Natural killer cell treated with Interleukin-12 subunit alpha and Interleukin-12 subunit beta and Interleukin-15 and Interleukin-18, amount 100 ng/mL, for 72 hours (primary cell): ENCODE measurements at regions not wholly inside any gene's neighbourhood (a gene's known extent, or its start where the extent isn't known, plus 50 kb on each side); places are given as distances from the start of the nearest gene placed in this dataset.

ENCODE experiments used
- ATAC-seq, 2 donors: fragments of 150-1000 bp; cut with Tn5 transposase in 1 of 2; sonication (Bioruptor Pico), chemical (Tn5 transposase) in 1 of 2; 2 replicates each; pipeline ENCODE4 v1.10.0; 2021
- DNase-seq: peaks from one replicate; pipeline ENCODE4 v3.0.0; 2022; ENCODE audit warnings: low spot score
- H3K27ac Mint-ChIP-seq, 2 donors: 1 replicate in 1 of 2; 2 replicates in 1 of 2; pipeline ENCODE4 v1.8.0; 2022; ENCODE audit warnings: mixed read lengths in 2 of 2, mild to moderate bottlenecking in 1 of 2, moderate library complexity in 1 of 2
- H3K27me3 Mint-ChIP-seq, 2 donors: 1 replicate in 1 of 2; 2 replicates in 1 of 2; pipeline ENCODE4 v1.8.0; 2022; ENCODE audit warnings: mixed read lengths in 2 of 2
- H3K36me3 Mint-ChIP-seq: one replicate; pipeline ENCODE4 v1.8.0; 2022; ENCODE audit warnings: mixed read lengths
- H3K4me1 Mint-ChIP-seq, 2 donors: 1 replicate in 1 of 2; 2 replicates in 1 of 2; pipeline ENCODE4 v1.8.0; 2022; ENCODE audit warnings: low read depth in 2 of 2, mixed read lengths in 2 of 2, mild to moderate bottlenecking in 1 of 2
- H3K4me3 Mint-ChIP-seq: one replicate; pipeline ENCODE4 v1.8.0; 2022; ENCODE audit warnings: mixed read lengths
- H3K9me3 Mint-ChIP-seq: 2 replicates; pipeline ENCODE4 v1.8.0; 2022; ENCODE audit warnings: mixed read lengths

GRCh38 chr4:185862340-185862739 is 50.3 kb upstream of the SORBS2 start:
- H3K27ac Mint-ChIP-seq, result no peak overlapping the region
- DNase-seq (no peak), ATAC-seq (no peak)
- no peaks in the 10 kb centered on the region for H3K4me1 Mint-ChIP-seq
- H3K4me3 Mint-ChIP-seq, result no peak overlapping the region
- H3K27me3 Mint-ChIP-seq, result peaks cover 0 to 5% of the 10 kb centered on the region in 2 donors
- H3K9me3 Mint-ChIP-seq, result peaks cover 3% of the 10 kb centered on the region
- H3K36me3 Mint-ChIP-seq, result peaks cover 8% of the 10 kb centered on the region

- Mint-ChIP-seq H3K9me3 (no peaks in the 10 kb centered on the region), H3K4me3 (no peak overlapping the region), H3K36me3 (no peaks in the 10 kb centered on the region), H3K27me3 (peaks cover 0 to 5% of the 10 kb centered on the region in 2 donors), H3K4me1 (no peaks in the 10 kb centered on the region), H3K27ac (no peak overlapping the region)
- ATAC-seq, result no peak
- no peak for DNase-seq
Observed at GRCh38 chr4:185863946-185864345, 52.0 kb upstream of the SORBS2 start.

GRCh38 chr4:185865901-185866328 is 53.9 kb upstream of the SORBS2 start:
- DNase-seq, result no peak
- H3K9me3 Mint-ChIP-seq, result no peaks in the 10 kb centered on the region
- ATAC-seq, result no peak
- no peaks in the 10 kb centered on the region for H3K36me3 Mint-ChIP-seq
- no peaks in the 10 kb centered on the region for H3K4me1 Mint-ChIP-seq
- H3K27ac Mint-ChIP-seq, result no peak overlapping the region
- H3K4me3 Mint-ChIP-seq, result no peak overlapping the region
- H3K27me3 Mint-ChIP-seq, result peaks cover 0 to 2% of the 10 kb centered on the region in 2 donors

- Mint-ChIP-seq H3K36me3 (no peaks in the 10 kb centered on the region), H3K4me3 (no peak overlapping the region), H3K27me3 (peaks cover 0 to 2% of the 10 kb centered on the region in 2 donors), H3K4me1 (no peaks in the 10 kb centered on the region), H3K9me3 (no peaks in the 10 kb centered on the region), H3K27ac (no peak overlapping the region)
- ATAC-seq (no peak), DNase-seq (no peak)
Observed at GRCh38 chr4:185867770-185868169, 55.8 kb upstream of the SORBS2 start.

- H3K4me3 Mint-ChIP-seq, result no peak overlapping the region
- no peak overlapping the region for H3K27ac Mint-ChIP-seq
- no peak for DNase-seq
- H3K36me3 Mint-ChIP-seq, result no peaks in the 10 kb centered on the region
- H3K4me1 Mint-ChIP-seq, result no peaks in the 10 kb centered on the region
- no peaks in the 10 kb centered on the region for H3K9me3 Mint-ChIP-seq
- ATAC-seq, result no peak
- H3K27me3 Mint-ChIP-seq, result peaks cover 0 to 2% of the 10 kb centered on the region in 2 donors
Observed at GRCh38 chr4:185868983-185869382, 57.0 kb upstream of the SORBS2 start.

- H3K4me1 Mint-ChIP-seq, result no peaks in the 10 kb centered on the region
- H3K27ac Mint-ChIP-seq, result no peak overlapping the region
- no peak for ATAC-seq
- H3K9me3 Mint-ChIP-seq, result no peaks in the 10 kb centered on the region
- H3K4me3 Mint-ChIP-seq, result no peak overlapping the region
- H3K27me3 Mint-ChIP-seq, result peaks cover 0 to 2% of the 10 kb centered on the region in 2 donors
- DNase-seq, result no peak
- H3K36me3 Mint-ChIP-seq, result no peaks in the 10 kb centered on the region
Observed at GRCh38 chr4:185869427-185869826, 57.4 kb upstream of the SORBS2 start.

GRCh38 chr4:185870366-185870765 is 58.4 kb upstream of the SORBS2 start:
- DNase-seq (no peak), ATAC-seq (no peak)
- H3K4me3 Mint-ChIP-seq, result no peak overlapping the region
- H3K36me3 Mint-ChIP-seq, result no peaks in the 10 kb centered on the region
- H3K27me3 Mint-ChIP-seq, result peaks cover 0 to 2% of the 10 kb centered on the region in 2 donors
- no peak overlapping the region for H3K27ac Mint-ChIP-seq
- no peaks in the 10 kb centered on the region for H3K4me1 Mint-ChIP-seq
- no peaks in the 10 kb centered on the region for H3K9me3 Mint-ChIP-seq

GRCh38 chr4:185872747-185873380 is 60.9 kb upstream of the SORBS2 start:
- Mint-ChIP-seq H3K36me3 (no peaks in the 10 kb centered on the region), H3K4me1 (no peaks in the 10 kb centered on the region), H3K4me3 (no peak overlapping the region), H3K27me3 (peaks cover 0 to 4% of the 10 kb centered on the region in 2 donors), H3K9me3 (no peaks in the 10 kb centered on the region), H3K27ac (no peak overlapping the region)
- DNase-seq (no peak), ATAC-seq (no peak)

GRCh38 chr4:185874516-185875230 is 62.7 kb upstream of the SORBS2 start:
- DNase-seq (no peak), ATAC-seq (no peak)
- Mint-ChIP-seq H3K27me3 (peaks cover 0 to 4% of the 10 kb centered on the region in 2 donors), H3K9me3 (no peaks in the 10 kb centered on the region), H3K4me3 (no peak overlapping the region), H3K27ac (no peak overlapping the region), H3K4me1 (no peaks in the 10 kb centered on the region), H3K36me3 (no peaks in the 10 kb centered on the region)

GRCh38 chr4:185875316-185875907 is 63.4 kb upstream of the SORBS2 start:
- Mint-ChIP-seq H3K27me3 (peaks cover 0 to 2% of the 10 kb centered on the region in 2 donors), H3K4me3 (no peak overlapping the region), H3K36me3 (no peaks in the 10 kb centered on the region), H3K4me1 (no peaks in the 10 kb centered on the region), H3K27ac (no peak overlapping the region), H3K9me3 (no peaks in the 10 kb centered on the region)
- ATAC-seq (no peak), DNase-seq (no peak)

GRCh38 chr4:185878633-185879032 is 66.6 kb upstream of the SORBS2 start:
- Mint-ChIP-seq H3K27ac (no peak overlapping the region), H3K4me1 (no peaks in the 10 kb centered on the region), H3K27me3 (peaks cover 0 to 2% of the 10 kb centered on the region in 2 donors), H3K9me3 (no peaks in the 10 kb centered on the region), H3K36me3 (no peaks in the 10 kb centered on the region), H3K4me3 (no peak overlapping the region)
- no peak for DNase-seq
- ATAC-seq, result no peak

GRCh38 chr4:185879666-185880312 is 67.8 kb upstream of the SORBS2 start:
- no peaks in the 10 kb centered on the region for H3K9me3 Mint-ChIP-seq
- peaks cover 0 to 2% of the 10 kb centered on the region in 2 donors for H3K27me3 Mint-ChIP-seq
- H3K36me3 Mint-ChIP-seq, result no peaks in the 10 kb centered on the region
- H3K27ac Mint-ChIP-seq, result no peak overlapping the region
- no peak overlapping the region for H3K4me3 Mint-ChIP-seq
- no peak for ATAC-seq
- no peak for DNase-seq
- no peaks in the 10 kb centered on the region for H3K4me1 Mint-ChIP-seq

GRCh38 chr4:185880571-185880970 is 68.6 kb upstream of the SORBS2 start:
- Mint-ChIP-seq H3K27ac (no peak overlapping the region), H3K36me3 (no peaks in the 10 kb centered on the region), H3K9me3 (no peaks in the 10 kb centered on the region), H3K27me3 (peaks cover 0 to 2% of the 10 kb centered on the region in 2 donors), H3K4me3 (no peak overlapping the region), H3K4me1 (no peaks in the 10 kb centered on the region)
- ATAC-seq (no peak), DNase-seq (no peak)

- no peaks in the 10 kb centered on the region for H3K36me3 Mint-ChIP-seq
- H3K9me3 Mint-ChIP-seq, result no peaks in the 10 kb centered on the region
- ATAC-seq (no peak), DNase-seq (no peak)
- no peaks in the 10 kb centered on the region for H3K4me1 Mint-ChIP-seq
- no peak overlapping the region for H3K27ac Mint-ChIP-seq
- H3K27me3 Mint-ChIP-seq, result no peaks in the 10 kb centered on the region
- H3K4me3 Mint-ChIP-seq, result no peak overlapping the region
Observed at GRCh38 chr4:185881430-185881829, 69.4 kb upstream of the SORBS2 start.
